Endodermal cell (in vitro differentiated cells): ENCODE measurements at regions not wholly inside any gene's neighbourhood (a gene's known extent, or its start where the extent isn't known, plus 50 kb on each side); places are given as distances from the start of the nearest gene placed in this dataset.

Experiments
- DNase-seq: peaks from one replicate; pipeline ENCODE4 v3.0.0-alpha.2; 2017
- H3K27ac ChIP-seq: 2 replicates; pipeline ENCODE4 v1.5.1; 2013; ENCODE audit warnings: mild to moderate bottlenecking, low read depth, low read length, moderate library complexity
- H3K27me3 ChIP-seq: 2 replicates; pipeline ENCODE4 v1.6.1; 2013; ENCODE audit warnings: mild to moderate bottlenecking, low read length, moderate library complexity; ENCODE audit not compliant: insufficient read depth, control insufficient read depth, poor library complexity, severe bottlenecking
- H3K36me3 ChIP-seq: 2 replicates; pipeline ENCODE4 v1.7.0; 2013; ENCODE audit warnings: mild to moderate bottlenecking, low read length, moderate library complexity; ENCODE audit not compliant: control insufficient read depth, insufficient read depth
- H3K4me1 ChIP-seq: one replicate; pipeline ENCODE4 v1.7.0; 2013; ENCODE audit warnings: low read length; ENCODE audit not compliant: control insufficient read depth, insufficient read depth
- H3K4me3 ChIP-seq: 2 replicates; pipeline ENCODE4 v1.5.1; 2013; ENCODE audit warnings: mild to moderate bottlenecking, low read length, moderate library complexity
- H3K9ac ChIP-seq: 2 replicates; pipeline ENCODE4 v1.6.1; 2013; ENCODE audit warnings: mild to moderate bottlenecking, low read length, moderate library complexity; ENCODE audit not compliant: poor library complexity, severe bottlenecking; ENCODE audit errors: extremely low read depth
- H3K9me3 ChIP-seq: 2 replicates; pipeline ENCODE4 v1.6.1; 2013; ENCODE audit warnings: mild to moderate bottlenecking, low read length, moderate library complexity; ENCODE audit not compliant: control insufficient read depth
- H3K27ac Mint-ChIP-seq: 2 replicates; pipeline ENCODE4 v1.8.0; 2020; ENCODE audit warnings: mixed read lengths
- H3K27me3 Mint-ChIP-seq: 2 replicates; pipeline ENCODE4 v1.8.0; 2021; ENCODE audit warnings: mild to moderate bottlenecking, mixed read lengths; ENCODE audit not compliant: insufficient read depth
- H3K36me3 Mint-ChIP-seq: 2 replicates; pipeline ENCODE4 v1.8.0; 2020; ENCODE audit warnings: low read depth, mixed read lengths
- H3K4me1 Mint-ChIP-seq: 2 replicates; pipeline ENCODE4 v1.8.0; 2020; ENCODE audit warnings: mixed read lengths
- H3K4me3 Mint-ChIP-seq: 2 replicates; pipeline ENCODE4 v1.8.0; 2020; ENCODE audit warnings: mild to moderate bottlenecking, moderate library complexity, mixed read lengths
- H3K9me3 Mint-ChIP-seq: 2 replicates; pipeline ENCODE4 v1.8.0; 2020; ENCODE audit warnings: mild to moderate bottlenecking, mixed read lengths
- CTCF ChIP-seq: fragments of 200-600 bp; sonication (generic); conservative IDR thresholded peaks from 2 replicates; pipeline ENCODE4 v1.5.0; 2021; ENCODE audit warnings: antibody characterized with exemption, mild to moderate bottlenecking
- WGBS, 2 experiments: methylation state at CpG; one replicate each; pipeline versions ENCODE4 v1.1.5 to v1.1.7; 2013; ENCODE audit warnings: missing lambda C conversion rate in 2 of 2, mixed read lengths in 1 of 2; ENCODE audit not compliant: insufficient coverage in 1 of 2, insufficient read length in 1 of 2; 5-methylcytosine and 5-hydroxymethylcytosine counted together

- Mint-ChIP-seq H3K4me1 (peaks cover 13% of the 10 kb centered on the region), H3K36me3 (no peaks in the 10 kb centered on the region), H3K27ac (no peak overlapping the region)
These were observed 364.3 kb upstream of the CDH10 start for GRCh38 chr5:25009063-25009462.

GRCh38 chr5:25006734-25007133, 362.0 kb upstream of the CDH10 start:
- Histone ChIP-seq H3K36me3 (no peaks in the 10 kb centered on the region), H3K4me3 (no peak overlapping the region), H3K9ac (no peak overlapping the region), H3K9me3 (no peaks in the 10 kb centered on the region), H3K27me3 (no peaks in the 10 kb centered on the region), H3K4me1 (no peaks in the 10 kb centered on the region), H3K27ac (no peak overlapping the region)
- H3K27me3 Mint-ChIP-seq: no peaks in the 10 kb centered on the region
- H3K9me3 Mint-ChIP-seq: peaks cover 2% of the 10 kb centered on the region
- 48% methylated on average over 2 of the region's 2 CpGs; no CpG with 5 or more reads in 1 of the 2 experiments for WGBS, 2 experiments
- DNase-seq: no peak
- H3K27ac Mint-ChIP-seq: no peak overlapping the region
- H3K4me1 Mint-ChIP-seq: peaks cover 13% of the 10 kb centered on the region
- H3K36me3 Mint-ChIP-seq: no peaks in the 10 kb centered on the region
- TF ChIP-seq CTCF: peak; percentile 79
- H3K4me3 Mint-ChIP-seq: no peak overlapping the region

More at GRCh38 chr5:25009063-25009462, 364.3 kb upstream of the CDH10 start:
- H3K27me3 ChIP-seq: no peaks in the 10 kb centered on the region
- H3K9ac ChIP-seq: no peak overlapping the region
- no peaks in the 10 kb centered on the region for H3K4me1 ChIP-seq
- Mint-ChIP-seq H3K27me3 (no peaks in the 10 kb centered on the region), H3K9me3 (no peaks in the 10 kb centered on the region), H3K4me3 (no peak overlapping the region)
- WGBS, 2 experiments: 93 to 100% methylated on average over 1 to 9 of the region's 9 CpGs
- H3K9me3 ChIP-seq: no peaks in the 10 kb centered on the region
- H3K36me3 ChIP-seq: no peaks in the 10 kb centered on the region
- H3K4me3 ChIP-seq: no peak overlapping the region
- no peak for TF ChIP-seq CTCF
- no peak overlapping the region for H3K27ac ChIP-seq
- no peak for DNase-seq

- H3K9me3 Mint-ChIP-seq: peaks cover 2% of the 10 kb centered on the region
- H3K4me1 Mint-ChIP-seq: peaks cover 13% of the 10 kb centered on the region
- TF ChIP-seq CTCF: no peak
- Histone ChIP-seq H3K4me1 (no peaks in the 10 kb centered on the region), H3K4me3 (no peak overlapping the region), H3K36me3 (no peaks in the 10 kb centered on the region), H3K9me3 (no peaks in the 10 kb centered on the region), H3K9ac (no peak overlapping the region), H3K27me3 (no peaks in the 10 kb centered on the region), H3K27ac (no peak overlapping the region)
- 51 to 53% methylated on average over 4 of the region's 4 CpGs for WGBS, 2 experiments
- no peak for DNase-seq
- H3K4me3 Mint-ChIP-seq: no peak overlapping the region
- no peak overlapping the region for H3K27ac Mint-ChIP-seq
- no peaks in the 10 kb centered on the region for H3K36me3 Mint-ChIP-seq
- H3K27me3 Mint-ChIP-seq: no peaks in the 10 kb centered on the region
These were observed 361.5 kb upstream of the CDH10 start for GRCh38 chr5:25006237-25006636.
